GM18520 (cell line): ENCODE measurements at regions not wholly inside any gene's neighbourhood (a gene's known extent, or its start where the extent isn't known, plus 50 kb on each side); places are given as distances from the start of the nearest gene placed in this dataset.

ENCODE experiments used
- ATAC-seq: cut with Tn5 transposase; IDR thresholded peaks from one replicate; pipeline ENCODE4 v1.9.1; 2021; ENCODE audit not compliant: unreplicated experiment

DNA sequence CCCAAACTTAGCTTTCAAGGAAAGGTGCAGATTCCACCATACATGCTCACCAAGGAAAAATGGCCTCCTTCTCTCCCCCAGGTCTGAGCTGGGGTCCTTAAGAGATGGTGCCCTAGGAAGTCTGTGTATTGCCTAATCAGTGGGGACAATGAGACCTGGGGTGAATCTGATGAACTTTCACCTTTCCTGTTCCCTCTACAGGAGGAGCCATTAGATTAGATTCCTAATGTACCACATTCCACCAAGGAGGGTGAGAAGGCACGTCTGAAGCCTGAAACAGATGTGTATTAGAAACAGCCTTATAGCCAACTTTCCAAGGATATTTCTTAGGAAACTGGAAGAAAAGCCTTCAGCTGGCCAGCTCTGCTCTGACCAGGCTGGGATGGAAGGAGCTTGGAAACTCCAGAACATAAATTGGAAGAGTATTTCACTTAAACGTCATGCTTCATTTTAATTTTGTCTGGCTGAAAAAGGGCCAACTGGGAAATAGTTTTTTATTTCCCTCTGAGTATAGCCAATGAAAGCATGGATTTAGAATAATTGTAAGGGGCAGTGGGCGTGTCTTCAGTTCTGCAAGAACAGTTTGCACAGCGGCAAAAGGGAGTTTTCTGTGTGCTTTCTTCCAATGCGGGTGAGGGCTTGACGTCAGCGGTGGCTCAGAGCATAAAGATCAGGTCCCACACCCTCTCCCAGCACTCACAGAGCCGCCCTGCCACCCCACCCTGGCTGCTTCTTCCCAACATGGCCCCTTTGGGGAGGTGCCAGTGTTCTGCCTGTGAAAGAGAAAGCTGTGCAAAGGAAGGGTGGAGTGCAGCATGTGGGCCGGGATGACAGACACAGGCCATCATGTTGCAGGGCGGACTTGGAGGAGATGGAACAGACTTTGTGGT lies 210.9 kb downstream of the ESM1 start:
- no peak for ATAC-seq

DNA sequence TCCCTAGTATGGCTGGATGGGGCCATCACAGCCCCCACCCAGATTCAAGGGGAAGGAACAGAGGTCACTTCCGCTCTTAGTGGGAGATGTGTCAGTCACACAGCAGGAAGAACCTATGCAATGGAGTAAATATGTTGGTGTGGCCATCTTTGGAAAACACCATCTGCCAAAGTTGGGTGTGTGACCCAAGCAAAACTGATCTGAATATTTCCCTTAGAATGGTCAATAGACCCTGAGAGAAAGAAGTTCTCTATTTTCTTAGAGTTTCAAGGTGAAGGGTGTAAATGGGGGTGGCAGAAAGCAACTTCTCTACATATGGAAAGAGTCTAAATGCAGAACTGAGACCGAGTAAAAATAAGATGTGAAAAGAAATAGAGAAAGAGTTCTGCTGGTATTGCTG lies 212.7 kb downstream of the ESM1 start:
- no peak for ATAC-seq

DNA sequence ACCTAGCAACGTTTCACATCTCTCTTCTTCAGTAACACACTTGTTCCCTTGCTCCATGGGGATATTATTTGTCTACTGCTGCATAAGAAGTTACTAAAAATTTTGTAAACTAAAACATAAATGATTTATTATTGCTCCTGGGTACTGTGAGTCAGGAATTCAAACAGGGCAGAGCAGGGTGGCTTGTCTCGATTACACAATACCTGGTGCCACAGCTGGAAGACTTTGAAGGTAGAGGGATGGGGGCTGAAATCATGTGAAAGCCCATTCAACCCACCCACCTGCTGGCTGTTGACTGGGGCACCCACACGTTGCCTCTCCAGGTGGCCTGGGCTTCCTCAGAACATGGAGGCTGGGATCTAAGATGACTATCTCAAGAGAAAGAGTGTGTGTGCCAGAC lies 213.2 kb downstream of the ESM1 start:
- no peak for ATAC-seq

DNA sequence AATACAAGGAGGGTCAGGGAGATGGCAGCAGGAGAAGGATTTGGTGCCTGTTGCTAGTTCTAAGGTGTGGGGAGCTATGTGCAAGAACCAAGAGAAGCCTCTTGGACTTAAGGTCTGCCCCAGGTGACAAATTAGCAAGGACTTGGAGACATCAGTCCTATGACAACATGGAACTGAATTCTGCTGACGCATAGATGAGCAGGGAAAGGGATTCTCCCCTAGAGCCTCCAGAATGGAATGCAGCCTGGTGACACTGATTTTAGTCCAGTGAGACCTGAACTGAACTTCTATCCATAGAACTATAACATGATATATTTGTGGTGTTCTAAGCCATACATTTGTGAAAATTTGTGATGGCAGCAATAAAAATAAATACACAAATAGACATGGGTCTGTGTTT lies 215.6 kb downstream of the ESM1 start:
- ATAC-seq, result no peak

DNA sequence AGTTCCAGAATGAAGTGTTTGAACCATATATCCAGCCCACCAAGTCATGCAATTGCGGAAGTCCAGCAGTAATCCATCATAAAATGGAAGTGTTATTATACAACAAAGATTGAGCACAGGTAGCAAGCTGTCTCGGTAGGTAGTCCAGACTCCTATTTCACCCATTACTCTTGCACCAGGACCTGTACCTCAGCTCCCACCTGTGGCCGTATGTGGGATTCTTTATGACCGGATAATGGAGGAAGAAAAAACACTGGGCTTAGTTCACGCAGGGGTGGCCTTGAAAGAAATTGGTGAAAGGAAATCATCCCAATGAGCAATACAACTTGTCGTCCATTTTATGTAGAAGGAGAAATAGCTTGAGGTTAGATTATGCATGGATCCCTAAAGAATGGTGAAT lies 216.3 kb downstream of the ESM1 start:
- no peak for ATAC-seq

DNA sequence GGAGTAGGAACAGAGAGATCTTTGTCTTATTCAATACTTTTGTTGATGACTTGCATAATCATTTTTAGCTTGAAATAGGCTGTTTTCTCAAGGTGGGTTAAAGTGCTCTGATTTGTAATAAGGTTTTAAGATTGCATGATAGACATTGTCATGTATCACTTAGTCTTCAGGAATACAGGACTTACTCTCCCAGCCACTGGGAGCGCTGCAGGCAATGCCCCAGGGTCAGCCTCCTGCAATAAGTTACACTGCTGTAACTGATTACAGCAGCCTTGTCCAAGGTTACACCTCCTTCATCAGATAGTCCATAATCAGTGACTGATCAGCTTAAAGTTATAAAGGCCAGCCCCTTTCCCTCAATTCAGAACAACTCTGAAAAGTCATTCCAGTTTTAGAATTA lies 218.6 kb downstream of the ESM1 start:
- ATAC-seq, result no peak

DNA sequence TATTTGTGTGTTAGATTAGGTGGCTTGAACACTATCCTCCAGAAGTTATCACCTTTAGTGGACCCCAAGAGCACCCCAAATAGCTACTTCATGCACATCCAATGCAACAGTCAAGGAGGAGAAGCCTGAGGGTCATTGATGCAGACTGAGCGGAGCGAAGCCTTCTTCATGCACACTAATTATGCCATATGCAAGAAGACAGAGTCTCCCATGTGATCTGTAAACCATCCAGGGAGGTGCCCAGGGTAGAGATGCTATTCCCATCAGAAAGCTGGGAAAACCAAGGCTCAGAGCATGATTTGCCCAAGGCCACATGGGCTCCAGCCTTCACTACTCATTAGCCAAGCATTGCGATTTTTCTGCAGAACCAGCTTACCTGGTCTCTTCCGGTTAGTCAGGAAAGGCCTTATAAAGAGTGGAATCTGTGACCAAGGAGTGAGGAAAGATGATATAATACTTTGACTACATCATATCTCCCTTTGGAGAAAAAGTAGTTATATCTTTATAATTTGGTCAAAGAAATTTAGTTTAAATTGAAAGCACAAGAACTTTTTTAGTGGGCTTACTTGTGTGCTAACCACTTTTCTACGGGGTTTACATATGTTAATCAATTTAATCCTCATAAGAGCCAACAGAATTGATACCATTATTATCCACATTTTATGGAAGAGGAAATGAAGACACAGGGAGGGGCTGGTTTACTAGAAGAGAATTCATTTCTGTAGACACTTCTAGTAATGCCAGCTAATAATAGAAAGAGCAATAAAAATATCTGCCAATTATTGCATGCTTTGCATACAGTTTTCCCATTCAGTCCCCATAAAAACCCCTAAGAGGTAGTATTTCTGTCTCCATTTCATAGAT lies 220.0 kb downstream of the ESM1 start:
- ATAC-seq, result no peak

DNA sequence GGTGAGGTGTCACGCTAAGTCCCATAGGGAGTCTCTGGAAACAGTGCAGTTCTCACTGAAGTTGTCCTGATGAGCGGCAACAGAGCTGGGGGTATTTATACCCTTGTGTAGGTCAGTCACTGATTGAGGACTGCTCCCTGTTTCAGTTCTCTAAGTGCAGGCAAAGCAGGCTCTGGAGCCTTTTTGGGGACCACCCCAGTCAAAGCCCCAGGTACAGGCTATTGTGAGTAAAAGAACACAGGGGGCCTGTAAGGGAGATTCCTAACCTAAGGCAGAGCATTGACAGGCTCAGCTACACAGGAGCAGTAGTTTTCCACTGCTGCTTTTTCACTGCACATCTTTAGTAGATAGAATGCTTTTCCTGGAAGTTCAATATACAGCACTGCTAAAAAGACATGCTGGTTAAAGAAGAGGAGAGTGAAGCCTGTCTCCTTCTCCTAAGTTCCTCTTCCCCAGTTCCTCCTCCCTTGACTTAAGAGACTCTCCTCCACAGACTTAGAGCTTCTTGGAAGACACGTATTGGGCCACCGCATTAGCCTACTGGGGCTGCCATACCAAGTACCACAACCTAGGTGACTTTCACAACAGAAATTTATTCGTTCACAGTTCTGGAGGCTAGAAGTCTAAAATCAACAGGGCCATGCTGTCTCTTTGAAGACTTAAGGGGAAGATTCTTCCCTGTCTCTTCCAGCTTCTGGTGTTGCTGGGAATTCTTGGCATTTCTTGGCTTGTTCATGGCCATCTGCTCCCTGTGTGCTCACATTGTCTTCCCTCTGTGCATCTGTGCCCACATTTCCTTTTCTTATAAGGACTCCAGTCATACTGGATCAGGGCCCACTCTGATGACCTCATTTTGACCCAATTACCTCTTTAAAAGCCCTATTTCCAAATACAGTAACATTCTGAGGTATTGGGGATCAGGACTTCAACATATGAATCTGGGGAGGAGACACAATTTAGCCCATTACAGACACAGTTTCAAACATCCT lies 221.0 kb downstream of the ESM1 start:
- no peak for ATAC-seq

DNA sequence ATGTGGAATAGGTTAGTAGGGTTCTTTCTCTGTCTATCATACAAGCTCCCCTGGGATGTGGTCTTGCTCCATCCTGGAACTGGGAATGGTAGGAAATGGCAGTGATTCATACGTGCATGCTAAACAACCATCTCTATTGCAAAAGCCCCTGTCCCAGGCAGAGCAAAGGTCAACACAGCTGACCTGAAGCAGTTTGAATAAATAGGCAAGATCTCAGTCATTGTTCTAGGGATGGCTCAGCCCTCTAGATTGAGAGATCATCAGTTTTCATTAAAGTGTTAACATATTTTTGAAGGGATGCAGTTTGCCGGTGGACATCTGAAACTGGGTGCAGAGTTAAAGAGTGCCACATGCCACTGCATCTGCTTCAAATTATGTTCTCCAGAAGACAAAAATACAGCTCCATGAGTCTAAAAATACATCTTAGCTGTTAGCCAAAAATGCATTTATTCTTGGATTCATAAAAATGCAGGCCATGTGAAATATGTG lies 224.1 kb downstream of the ESM1 start:
- ATAC-seq, result no peak

DNA sequence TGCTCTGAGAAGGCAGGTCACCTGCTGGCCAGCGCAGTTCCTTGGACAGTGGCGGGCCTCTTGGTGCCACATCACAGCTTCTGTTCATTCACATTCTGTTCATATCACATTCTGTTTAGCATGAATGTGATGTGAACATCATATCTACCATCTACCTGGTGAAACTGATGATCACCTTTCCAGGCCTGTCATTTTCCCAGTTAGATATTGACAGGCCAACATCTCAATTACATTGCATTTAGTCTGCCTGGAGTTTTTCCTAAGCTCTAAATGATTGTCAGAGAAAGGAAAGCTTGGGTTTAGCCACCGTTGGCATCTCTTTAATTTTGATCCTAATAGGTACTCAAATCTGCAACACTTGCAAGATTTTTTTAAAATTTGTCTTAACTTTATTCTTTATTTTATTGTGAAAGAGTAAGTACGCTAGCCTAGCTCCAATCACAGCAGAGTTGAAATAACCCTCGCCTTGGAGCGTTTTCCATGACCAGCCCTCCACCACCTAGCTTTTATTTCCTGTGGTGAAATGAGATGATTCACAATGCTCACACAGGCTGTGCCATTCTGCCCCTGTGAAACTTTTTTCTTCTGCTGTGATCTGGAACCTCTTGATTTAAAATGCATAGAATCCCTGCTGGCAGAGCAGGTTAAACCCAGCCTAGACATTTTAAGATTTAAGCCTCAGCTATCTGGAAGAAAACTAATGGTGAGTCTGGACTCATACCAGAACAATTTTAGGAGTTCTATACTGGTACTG lies 225.0 kb downstream of the ESM1 start:
- no peak for ATAC-seq

DNA sequence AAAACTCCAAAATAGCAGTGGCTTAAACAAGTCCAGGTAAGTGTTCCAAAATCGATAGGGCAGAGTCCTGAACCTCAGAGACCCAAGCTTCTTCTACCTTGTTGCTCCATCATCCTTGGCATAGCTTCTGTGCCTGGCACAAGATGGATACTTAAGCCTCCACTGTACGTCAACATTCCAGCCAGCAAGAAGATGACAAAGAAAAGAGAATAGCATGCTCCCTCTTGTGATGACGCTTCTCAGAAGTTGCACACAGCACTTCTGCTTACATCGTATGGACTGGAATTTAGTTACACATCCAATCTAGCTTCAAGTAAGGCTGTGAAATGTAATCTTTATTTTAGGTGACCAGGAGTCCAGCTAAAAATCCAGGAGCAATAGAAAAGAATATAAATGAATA lies 227.4 kb downstream of the ESM1 start:
- no peak for ATAC-seq

DNA sequence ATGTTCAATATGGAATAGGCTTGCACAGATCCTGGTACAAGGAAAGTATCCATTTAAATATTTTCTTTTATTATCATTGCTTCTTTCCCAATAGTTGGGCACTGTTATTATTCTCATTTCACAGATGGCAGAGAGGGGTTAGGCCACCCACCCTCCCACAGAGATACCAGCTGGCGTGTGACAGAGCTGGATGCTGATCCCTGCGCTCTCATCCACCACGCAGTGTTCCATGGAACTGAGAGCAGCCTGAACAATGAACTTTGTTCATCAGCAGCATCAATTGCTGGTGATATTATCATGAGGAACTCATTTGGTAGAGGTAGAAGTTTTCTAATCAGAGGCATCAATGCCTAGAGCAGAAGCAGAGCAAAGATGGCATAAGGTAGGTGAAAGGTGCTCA lies 227.9 kb downstream of the ESM1 start:
- no peak for ATAC-seq

DNA sequence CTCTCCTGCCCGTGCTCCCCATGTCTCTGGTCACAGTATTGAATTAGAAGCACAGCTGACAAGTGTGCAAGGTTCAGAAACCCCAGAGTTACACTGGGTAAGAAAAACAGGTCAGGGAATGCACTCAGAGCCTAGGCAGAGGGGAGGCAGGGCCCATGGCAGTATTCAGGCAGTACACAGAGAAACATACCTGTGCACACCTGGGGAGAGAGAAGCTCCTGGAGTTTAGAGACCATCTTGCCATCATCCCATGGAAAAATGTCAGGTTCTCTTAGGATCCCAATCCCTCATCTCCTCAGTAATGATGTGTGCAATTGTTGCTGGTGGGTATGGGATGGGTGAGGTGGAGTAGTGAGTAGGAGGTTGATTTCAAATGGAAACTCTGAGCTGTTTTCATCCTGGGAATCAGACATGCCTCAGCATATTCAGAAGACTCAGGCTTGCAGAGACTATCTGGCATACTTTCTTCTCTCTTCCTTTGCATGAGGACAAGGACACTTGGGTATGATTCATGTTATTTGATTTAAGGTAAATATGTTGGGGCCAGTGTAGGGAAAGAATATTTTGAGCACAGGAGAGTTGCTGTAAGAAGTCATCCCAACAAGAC lies 228.5 kb downstream of the ESM1 start:
- ATAC-seq, result no peak

DNA sequence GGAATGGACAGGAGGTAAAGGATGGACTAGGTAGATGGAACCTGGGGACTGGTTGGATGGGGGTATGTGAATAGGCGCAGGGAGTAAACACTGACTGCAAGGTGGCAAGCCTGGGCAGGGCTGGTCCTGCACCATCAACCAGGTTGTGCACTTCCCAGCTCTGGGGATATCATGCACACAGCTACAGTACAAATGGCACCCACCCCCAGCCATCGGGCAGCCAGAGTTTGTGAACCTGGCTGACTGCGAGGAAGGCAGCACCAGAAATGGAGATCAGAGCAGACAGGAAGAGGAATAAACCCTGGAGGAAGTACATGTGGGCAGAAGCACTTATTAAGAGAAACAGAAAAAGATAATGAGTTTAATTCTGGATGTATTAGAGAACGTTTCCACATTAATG lies 229.1 kb downstream of the ESM1 start:
- no peak for ATAC-seq

DNA sequence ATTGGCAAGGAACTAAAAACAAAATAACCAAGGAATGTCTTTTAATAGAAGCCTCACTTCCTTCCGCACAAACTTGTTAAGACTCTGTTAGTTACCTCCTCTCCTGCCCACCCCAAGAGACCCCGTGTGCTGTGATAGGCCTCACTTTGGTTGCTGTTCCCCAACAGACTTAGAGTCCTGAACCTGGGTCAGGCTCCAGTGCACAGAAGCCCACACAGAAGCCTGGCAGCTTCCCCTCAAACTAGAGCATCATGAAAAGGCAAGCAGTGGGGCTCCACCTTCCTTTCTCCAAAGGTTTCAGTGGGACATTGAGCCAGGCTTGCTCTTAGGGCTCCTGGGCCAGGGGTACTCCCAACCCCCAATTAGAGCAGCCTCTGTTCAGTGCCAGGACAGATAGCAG lies 230.5 kb downstream of the ESM1 start:
- no peak for ATAC-seq

DNA sequence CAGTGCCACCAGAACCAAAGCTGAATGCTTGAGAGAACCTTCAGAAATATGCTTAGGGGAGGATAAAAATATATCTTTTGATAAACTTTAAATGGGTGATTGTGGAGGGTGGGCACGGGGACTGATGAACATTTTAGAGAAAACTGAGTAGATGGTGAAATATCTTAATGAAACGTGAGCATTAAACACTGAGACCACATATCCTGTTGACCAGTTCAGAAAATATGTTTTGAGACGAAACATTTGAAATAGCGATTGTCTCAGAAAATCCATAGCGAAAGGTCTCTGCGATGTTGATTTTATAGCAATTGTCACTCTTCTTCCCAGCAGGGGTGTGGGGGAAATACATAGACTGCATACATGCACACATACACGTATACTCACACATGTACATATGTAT lies 231.0 kb downstream of the ESM1 start:
- no peak for ATAC-seq

DNA sequence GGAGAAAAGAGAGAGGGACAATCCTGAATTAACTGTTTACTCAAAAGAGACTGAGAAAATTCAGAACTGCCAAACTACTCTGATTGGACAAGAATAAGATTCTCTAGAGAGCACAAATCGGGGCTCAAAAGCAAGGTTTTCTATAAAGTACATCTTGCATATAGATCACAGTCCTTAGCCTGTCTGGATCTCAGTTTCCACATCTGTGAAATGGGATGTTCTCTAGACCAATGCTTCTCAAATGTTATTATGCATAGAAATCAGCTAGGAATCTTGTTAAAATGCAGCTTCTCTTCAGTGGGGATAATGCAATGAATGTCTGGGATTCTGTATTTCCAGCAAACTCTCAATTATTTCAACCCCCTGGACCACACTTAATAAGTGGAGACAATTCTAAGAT lies 231.6 kb downstream of the ESM1 start:
- ATAC-seq, result no peak

DNA sequence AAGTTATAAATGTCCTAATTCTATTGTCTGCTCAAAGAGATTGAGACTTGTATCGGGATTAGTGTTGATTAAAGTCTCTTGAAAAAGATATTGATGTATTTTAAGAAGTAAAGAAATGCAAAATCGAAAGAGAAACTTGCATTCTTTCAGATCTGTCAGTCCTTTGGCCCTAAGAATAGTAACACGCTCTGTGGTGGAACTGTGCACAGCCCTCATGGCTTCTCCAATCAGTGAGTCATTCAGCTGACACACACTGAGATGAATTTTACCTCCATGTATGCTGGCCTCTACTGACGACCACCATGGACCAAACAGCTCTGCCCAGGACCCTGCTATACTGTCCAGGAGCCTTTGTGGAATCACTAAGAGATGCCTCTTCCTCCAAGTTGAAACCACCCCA lies 232.4 kb downstream of the ESM1 start:
- ATAC-seq, result no peak

DNA sequence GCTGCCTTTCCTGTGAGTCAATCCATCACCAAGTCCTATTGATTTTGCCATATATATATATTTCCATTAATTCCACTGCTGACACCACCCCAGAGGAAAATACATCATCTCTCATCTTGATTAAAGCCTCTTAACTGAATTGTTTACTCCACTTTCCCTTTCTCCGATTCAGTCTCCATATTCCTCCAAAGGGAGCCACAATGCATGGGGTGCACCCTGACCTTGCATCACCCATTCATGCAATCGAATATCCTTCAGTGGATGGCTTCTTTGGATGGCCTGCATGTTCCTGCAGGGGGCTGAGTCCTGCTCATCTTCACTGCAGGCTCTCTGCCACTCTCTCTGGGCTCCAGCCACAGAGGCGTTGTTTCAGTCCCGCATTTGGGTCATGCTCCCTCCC lies 231.0 kb downstream of the SNX18 start:
- ATAC-seq, result no peak
